Hindlimb muscle (tissue), 1 donor: ENCODE measurements at regions not wholly inside any gene's neighbourhood (a gene's known extent, or its start where the extent isn't known, plus 50 kb on each side); places are given as distances from the start of the nearest gene placed in this dataset.
"Not testable (repeated sequence)": the region's sequence is repeated elsewhere in the genome, so short reads cannot be mapped to it uniquely, and the experiment has no call there.

ENCODE experiments used
- DNase-seq: peaks from one replicate; pipeline ENCODE4 v3.0.0-alpha.2; 2013

DNA sequence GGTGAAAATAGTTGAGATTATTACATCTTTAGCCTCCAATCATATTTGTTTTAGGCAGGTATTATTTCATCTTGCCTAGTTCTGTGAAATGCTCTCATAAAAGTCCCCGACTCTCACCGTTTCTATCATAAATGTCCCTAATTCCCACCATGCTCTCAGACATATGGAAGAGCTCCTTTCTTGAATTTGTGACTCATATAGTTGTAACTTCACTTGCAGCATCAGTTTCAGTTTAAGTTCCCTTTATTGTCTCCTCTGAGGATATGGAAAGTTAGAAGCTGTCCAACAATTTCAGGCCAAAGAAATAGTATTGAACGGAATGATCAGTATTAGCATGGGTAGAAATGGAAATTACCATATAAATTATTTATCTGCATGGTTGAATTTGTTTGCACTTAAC is 187.5 kb upstream of the NR4A3 start:
- peak; percentile 8 for DNase-seq

DNA sequence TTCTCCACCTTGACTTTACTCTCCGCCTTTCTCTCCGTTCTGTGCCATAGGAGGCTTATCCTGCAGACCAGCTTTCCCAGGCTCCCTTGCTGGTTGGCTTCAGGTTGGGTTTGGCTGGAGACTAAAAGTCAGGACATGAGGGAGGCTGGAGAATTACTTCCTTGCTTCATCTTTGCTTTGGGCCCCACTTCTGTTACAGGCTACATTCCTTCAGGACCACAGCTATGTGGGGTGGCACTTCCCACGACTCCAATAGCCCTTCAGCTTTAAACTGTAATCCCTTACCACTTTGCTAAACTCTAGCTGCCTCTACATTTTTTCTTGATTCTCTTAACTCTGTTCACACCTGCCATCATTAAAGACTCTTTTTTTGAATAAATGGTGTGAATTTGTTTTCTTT is 186.7 kb upstream of the NR4A3 start:
- DNase-seq, result no peak

DNA sequence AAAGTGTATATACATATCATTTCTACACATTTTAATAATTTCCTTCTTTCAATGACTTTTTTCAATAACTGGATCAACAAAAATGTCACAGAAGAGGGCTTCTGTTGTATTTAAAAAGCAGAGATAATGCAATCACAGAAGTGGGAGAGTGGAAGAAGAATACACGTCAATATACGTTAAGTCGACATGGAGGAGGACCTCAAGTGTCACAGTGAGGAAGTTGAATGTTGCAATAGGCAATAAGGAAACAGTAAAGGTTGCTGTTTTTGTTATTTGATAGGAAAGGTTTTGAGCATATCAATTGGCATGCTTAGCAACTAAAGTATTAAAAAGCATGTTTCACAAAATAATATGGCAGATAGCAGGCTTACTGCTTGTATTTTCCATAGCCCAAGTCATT is 184.0 kb upstream of the NR4A3 start:
- no peak for DNase-seq

DNA sequence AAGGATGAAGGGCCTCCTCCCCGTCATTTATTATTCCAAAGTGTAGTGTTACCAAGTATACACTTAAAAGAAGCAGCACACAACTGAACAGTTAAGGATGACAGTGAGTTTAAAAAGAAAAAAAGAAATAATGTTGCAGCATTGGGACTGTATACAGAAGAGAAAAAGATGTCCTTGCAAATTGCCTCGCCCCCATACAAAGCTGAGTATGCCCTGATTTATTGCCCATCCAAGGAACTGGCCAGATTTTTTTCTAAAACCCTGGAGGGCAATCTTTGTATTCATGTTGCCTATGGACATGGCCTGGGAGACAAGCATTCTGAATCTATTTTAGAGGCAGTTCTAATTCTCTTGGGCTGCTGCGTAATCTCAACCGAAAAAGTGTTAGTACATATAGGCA is 182.7 kb upstream of the NR4A3 start:
- DNase-seq, result no peak

DNA sequence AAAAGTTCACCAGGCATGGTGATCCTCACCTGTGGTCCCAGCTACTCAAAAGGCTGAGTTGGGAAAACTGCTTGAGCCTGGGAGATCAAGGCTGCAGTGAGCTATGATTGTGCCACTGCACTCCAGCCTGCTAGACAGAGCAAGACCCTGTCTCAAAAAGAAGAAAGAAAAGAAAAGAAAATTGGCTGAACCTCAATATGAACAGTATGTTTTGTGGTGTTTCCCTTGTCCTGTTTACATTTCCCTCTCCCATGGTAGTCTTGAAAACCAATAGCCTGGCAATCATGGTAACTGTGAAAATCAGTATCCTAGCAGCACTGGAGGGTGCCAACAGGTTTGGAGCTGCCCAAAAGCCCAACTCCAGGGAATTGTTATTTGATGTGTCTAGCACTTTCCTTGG is 174.1 kb upstream of the NR4A3 start:
- no peak for DNase-seq

DNA sequence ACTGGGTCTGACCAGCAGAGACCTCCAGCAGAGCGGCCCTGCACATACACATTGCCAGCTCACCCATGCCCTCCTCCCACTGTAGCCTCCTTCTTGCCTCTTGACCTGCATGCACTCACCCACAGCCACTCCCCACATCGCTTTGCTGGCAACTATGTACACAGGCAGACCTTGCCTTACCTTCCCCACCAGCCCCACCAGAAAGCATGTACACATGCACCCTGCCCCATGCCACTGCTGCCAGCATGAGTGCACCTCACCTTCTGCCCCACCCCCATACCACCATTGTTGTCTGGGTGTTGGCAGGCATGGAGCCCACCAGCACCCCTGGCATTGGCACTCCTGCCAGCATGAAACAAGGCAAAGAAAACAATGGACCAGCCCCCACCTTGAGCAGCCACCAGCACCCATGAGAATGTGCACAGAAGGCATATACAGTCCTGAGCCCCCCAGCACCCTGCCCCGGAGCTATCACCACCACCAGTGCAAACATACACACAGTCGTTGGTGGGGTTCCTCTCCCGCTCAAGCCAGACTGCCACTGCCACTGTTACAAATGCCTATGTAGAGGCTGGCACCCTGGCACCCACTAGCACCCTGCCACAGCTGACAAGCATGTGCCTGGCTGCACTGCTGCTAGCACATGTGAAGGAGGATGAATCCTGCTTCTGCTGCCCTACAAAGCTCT is 171.4 kb upstream of the NR4A3 start:
- DNase-seq, result no peak

DNA sequence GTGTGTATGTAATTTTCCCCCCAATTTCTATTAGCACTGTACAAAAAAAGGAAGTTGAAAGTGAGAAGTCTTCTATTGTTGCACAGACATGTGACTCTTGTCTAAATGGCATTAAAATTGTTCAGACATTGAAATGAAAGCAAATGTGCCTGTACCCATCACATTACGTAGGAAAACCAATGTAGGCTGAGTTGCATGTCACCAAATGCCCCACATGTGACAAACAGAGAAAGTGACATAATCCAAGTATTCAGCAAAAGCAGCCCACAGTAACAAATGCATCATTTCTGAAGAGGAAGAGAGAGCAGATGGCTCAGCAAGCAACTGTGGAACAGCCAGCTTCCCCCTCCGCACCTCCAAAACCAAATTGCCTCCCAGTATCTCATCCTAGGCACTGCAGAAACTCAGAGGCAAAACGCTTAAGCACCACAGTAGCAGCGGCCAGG is 161.5 kb upstream of the NR4A3 start:
- peak; percentile 11 for DNase-seq

DNA sequence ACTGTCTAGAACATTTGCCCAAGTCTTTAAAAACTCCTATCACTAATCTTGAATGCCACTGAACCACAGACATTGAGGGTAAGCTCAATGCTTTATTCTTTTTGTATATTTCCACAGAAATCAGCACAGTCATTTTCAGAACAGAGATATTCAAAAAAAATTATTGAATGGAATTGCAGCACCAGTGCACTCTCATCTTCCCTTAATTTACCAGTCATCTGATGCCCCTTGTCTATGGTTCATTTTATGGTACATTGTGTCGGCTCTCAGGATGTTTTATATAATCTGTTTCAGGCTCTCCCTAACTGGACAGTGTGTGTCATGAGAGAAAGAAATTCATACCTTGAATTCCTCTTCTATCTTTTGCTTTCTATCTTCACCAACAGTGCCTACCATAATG is 158.4 kb upstream of the NR4A3 start:
- DNase-seq, result no peak

DNA sequence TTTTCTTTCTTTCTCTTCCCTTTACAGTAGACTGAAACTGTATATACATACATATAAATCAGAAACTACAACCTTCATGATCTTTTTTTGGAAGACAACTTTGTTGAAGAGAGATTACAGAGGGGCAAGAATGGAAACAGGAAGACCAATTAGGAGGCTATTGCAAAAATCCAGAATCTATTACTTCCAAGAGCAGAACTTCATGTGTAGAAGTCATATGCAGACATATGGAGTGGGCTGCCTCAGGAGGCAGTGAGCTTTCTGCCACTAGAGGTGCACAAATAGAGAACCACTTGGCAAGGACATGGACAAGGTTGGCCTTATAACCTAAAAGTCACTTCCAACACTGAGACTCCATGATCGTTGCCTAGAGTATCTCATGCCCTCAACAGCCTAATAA is 157.8 kb upstream of the NR4A3 start:
- no peak for DNase-seq

DNA sequence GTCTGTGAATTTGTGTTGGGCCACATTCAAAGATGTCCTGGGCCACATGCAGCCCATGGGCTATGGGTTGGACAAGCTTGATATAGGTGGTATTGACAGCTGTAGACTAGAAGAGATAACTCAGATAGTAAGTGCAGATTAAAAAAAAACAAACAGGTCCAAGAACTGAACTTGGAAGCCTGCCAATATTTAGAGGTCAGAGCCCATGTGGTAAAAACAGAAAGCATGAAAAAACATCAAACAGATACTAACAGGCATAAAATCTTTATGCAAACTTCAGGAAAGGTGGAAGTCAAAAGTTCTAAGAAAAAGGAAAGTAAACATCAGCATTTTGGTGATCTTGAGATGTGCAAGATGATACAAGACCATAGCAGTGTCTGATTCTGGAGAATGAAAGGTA is 155.1 kb upstream of the NR4A3 start:
- no peak for DNase-seq

DNA sequence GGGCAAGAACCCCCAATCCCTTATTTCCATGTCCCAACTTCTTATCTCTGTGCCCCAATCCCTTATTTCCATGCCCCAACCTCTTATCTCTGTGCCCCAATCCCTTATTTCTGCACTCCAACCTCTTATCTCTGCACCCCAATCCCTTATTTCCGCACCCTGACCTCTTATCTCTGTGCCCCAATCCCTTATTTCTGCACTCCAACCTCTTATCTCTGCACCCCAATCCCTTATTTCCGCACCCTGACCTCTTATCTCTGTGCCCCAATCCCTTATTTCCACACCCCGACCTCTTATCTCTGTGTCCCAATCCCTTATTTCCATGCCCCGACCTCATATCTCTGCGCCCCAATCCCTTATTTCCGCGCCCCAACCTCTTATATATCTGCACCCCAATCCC is 150.8 kb upstream of the NR4A3 start:
- not testable (repeated sequence) for DNase-seq

DNA sequence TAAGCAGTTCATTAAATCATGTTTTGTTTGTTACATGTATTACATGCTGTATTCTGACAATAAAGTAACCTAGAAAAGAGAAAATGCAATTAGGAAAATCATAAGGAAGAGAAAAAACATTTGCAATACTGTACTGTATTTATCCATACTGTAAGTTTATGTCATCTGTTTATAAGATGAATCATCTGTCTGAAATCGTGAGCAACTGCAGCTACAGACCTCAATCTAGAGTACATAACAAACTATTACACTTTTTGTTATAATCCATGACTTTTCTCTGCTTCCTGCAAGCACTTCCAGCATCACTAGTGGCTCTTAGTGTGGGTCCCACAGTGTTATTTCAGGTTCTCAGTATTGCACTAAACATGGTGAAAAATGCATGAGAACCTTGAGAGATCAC is 144.4 kb upstream of the NR4A3 start:
- DNase-seq, result no peak

DNA sequence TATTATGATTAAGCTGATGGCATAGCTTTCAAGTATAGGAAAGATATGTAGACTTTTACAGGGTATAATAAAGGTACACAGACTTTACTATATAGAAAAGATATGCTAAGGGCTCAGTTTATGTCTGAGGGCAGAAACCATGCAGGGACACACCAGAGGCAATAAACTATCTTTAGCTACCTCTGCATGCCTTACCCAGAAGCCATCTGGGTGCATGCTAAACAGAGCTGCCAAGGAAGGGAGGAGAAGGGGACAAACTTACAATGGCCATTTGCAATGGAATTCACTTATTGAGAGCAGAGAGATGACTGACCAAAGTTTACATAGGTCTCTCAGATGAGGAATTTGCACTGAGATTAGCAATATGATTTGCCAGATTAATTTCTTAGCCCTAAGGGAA is 143.1 kb upstream of the NR4A3 start:
- DNase-seq, result no peak

DNA sequence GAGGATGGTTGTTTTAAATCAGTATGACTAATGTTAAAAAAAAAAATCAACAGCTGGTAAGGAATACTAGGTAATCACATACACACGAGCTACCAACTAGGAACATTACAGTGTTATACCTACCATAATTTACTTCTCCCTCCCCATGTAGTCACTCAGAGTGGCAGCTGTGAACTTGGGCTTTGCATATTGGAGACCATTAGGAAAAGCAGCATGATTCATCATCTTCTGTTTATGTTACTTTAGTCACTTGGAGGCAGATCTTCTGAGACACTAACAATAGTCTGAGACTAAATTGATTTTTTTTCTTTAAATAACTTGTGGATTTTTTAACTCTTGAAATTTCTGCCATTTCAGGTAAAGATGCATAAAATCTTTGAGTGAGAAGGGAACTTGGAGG is 141.5 kb upstream of the NR4A3 start:
- no peak for DNase-seq

DNA sequence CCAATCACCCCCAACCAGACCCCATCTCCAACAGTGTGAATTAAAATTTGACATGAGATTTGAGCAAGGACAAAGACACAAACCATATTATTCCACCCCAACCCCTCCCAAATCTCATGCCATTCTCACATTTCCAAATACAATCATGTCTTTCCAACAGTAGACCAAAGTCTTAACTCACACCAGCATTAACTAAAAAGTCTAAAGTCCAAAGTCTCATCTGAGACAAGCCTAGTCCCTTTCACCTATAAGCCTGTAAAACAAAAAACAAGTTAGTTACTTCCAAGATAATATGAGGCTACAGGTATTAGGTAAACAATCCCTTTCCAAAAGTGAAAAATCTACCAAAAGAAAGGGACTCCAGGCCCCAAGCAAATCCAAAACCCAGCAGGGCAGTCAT is 140.6 kb upstream of the NR4A3 start:
- DNase-seq, result no peak

DNA sequence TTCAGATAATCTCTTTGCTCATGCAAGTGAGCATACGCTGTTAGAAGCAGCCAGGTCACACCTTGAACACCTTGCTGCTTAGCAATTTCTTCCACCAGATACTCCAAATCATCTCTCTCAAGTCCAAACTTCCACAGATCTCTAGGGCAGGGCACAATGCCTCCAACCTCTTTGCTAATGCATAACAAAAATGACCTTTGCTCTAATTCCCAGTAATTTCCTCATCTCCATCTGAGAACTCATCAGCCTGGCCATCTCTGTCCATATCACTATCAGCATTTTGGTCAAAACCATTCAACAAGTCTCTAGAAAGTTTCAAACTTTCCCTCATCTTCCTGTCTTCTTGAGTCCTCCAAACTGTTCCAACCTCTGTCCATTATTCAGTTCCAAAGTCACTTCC is 139.3 kb upstream of the NR4A3 start:
- no peak for DNase-seq

DNA sequence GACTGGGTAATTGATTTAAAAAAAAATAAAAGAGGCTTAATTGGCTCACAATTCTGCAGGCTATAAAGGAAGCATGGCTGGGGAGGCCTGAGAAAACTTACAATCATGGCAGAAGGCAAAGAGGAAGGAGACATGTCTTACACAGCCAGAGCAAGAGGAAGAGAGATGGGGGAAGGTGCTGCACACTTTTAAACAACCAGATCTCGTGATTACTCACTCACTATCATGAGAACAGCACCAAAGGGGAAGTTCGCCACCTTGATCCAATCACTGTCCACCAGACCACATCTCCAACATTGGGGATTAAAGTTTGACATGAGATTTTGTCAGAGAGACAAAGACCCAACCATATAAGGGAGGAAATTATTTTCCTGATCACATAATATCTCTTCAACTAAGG is 138.8 kb upstream of the NR4A3 start:
- no peak for DNase-seq

DNA sequence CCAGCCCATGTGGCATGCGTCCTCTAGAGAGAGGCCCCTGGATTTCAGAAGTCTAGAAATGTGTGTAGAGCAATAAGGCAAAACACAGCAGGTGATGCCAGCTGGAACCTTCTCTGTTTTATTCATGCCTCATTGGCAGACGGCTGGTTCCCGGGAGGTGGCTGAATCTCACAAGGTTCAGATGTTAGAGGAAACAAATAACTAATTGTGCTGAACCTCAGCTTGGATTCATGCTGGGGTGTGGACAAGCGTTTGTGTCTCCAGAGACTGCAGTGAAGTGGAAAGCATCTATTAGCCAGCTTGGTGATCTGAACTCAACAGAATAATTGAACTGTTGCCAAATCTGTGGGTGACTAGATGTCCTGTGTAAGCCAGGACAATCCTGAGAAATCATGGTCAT is 131.1 kb upstream of the NR4A3 start:
- no peak for DNase-seq

DNA sequence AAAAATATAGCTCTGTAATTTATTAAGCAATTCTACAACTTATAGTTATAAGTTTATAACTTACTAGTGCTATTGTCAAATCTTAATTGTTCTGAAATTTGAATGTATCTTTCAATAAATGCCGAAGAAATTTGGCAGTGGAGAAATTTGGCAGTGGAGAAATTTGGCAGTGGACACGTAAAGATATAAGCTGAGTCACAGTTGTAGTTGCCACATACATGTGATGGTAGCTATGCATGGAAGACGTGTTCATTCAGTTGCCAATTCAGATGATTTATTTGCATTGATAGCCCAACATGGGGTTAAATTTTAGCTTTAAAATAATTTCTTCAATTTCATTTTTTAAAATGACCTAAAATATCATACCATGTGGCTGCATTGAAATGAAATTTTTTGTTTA is 127.8 kb upstream of the NR4A3 start:
- DNase-seq, result no peak

DNA sequence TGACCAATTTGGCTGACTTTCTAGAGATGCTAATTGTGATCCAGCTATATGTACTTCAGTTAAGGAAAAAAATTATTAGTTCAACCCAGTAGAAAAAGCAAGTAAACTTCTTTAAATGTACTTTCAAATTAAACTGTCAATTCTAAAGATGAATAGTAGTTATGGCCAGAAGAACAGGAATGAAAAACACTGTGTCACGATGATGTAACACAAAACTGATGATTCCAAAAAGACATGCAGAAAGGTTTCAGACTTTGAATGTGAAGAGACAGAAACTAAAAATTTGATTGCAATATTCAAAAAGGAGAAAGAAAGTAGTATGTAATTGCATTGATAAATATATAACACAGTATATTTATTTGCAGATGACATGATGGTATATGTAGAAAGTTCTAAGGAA is 127.3 kb upstream of the NR4A3 start:
- DNase-seq, result no peak

DNA sequence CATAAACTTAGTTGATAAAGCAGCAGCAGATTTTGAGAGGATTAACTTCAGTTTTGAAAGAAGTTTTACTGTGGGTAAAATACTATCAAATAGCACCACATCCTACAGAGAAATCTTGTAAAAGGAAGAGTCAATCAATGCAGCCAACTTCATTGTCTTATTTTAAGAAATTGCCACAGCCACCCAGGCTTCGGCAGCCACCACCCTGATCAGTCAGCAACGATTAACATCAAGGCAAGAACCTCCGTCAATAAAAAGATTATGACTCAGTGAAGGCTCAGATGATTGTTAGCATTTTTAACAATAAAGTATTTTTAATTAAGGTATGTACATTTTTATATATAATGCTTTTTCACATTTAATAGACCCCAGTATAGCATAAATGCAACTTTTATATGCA is 122.3 kb upstream of the NR4A3 start:
- DNase-seq, result no peak

DNA sequence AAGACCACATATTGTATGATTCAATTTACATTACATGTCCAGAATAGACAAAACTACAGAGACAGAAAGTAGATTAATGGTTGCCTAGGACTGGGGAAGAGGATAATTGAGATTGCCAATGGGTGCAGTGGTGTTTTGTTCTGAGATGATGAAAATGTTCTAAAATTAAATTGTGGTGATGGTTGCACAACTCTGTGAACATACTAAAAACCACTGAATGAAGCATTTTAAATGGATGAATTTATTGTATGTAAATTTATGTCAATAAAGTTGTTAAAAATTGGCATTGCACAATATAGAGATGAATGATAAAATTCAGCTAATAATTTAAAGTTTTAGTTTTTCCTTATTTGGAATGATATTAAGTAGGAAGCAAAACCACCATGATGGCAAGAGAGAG is 109.5 kb upstream of the NR4A3 start:
- no peak for DNase-seq

DNA sequence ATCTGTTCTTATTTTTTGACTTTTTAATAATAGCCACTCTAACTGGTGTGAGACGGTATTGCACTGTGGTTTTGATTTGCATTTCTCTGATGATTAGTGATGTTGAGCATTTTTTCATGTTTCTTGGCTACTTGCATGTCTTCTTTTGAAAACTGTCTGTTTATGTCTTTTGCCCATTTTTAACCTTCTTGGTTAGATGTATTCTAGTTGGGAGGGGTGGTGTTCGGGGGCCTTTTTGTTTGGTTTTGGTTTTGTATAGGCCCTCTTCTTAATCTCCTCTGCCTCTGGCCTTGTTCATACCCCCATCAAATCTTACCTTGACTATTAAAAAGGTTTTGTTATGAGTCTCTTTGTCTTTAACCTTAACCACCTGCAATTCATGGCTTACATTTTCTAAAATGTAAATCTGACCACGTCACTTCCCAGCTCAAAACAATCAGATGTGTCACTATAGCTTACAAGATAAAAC is 107.8 kb upstream of the NR4A3 start:
- DNase-seq, result no peak

DNA sequence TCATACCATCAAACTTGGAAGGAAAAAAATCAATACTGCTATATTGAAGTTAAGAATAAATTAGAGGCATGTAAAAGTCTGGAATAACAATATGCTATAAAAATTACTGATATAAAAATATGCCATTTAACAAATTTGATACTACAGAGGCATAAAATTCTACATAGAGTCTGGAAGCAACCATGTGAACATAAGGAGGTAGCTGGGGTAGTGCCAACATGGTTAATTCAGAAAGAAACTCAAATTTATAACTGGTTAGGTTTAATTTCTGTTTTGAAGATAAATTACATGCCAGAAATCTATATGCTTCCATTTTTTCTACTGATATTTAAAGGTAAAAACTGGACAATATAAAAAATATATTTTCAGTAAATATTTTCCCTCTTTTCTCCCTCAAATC is 103.1 kb upstream of the NR4A3 start:
- DNase-seq, result no peak

DNA sequence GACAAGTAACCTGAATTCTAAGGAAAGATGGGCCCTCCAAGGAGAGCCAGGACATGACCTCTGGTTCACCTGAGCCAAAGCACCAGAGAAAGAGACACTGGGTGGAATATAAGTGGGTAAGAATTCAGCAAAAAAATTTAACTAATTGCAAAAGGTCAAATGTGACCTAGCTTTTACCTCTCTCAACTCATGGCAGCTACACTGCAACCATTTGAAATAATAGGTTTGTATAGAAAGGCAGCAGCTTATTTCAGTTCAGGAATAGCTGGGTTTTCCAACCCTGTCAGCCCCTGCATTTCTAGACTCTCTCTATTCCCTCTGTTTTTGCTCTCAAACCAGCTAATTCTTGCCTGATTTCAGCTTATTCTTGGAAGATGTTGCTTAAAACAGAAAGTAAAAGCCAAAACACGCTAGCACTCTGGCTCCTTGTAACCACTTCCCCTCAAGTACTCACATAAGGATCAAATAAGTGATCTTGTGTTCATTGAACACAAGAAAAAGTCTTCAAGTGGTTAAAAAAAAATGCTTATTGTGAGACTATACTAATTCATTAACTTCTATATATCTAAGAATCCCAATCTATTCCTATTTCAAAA is 101.1 kb upstream of the NR4A3 start:
- DNase-seq, result peak; percentile 26
